Keratinocyte (primary cell): ENCODE measurements at regions not wholly inside any gene's neighbourhood (a gene's known extent, or its start where the extent isn't known, plus 50 kb on each side); places are given as distances from the start of the nearest gene placed in this dataset.

Experiments used
- DNase-seq: peaks from one replicate; pipeline ENCODE4 v3.0.0-alpha.2; 2011; ENCODE audit warnings: low read depth, missing footprints, low spot score
- FAIRE-seq: peaks from 2 replicates; lab custom pipeline; 2011; peaks lifted over from hg19 to GRCh38; lab: Jason Lieb, UNC
- H2AFZ ChIP-seq: 2 replicates; pipeline ENCODE4 v1.6.0; 2012; ENCODE audit warnings: low read length, control low read depth, inconsistent platforms; ENCODE audit not compliant: control insufficient read depth
- H3K27ac ChIP-seq: 2 replicates; pipeline ENCODE4 v1.5.1; 2011; ENCODE audit warnings: low read length; ENCODE audit not compliant: control insufficient read depth, insufficient read depth
- H3K27me3 ChIP-seq: 3 replicates; pipeline ENCODE4 v1.6.0; 2011; ENCODE audit warnings: low read length; ENCODE audit not compliant: control insufficient read depth, insufficient read depth; ENCODE audit errors: extremely low read depth
- H3K36me3 ChIP-seq, 2 experiments: 2 replicates in 1 of 2; 3 replicates in 1 of 2; pipeline ENCODE4 v1.5.1; 2011; ENCODE audit warnings: low read length in 2 of 2, mild to moderate bottlenecking in 1 of 2; ENCODE audit not compliant: control insufficient read depth in 2 of 2, insufficient read depth in 2 of 2; ENCODE audit errors: extremely low read depth in 1 of 2
- H3K4me1 ChIP-seq: 3 replicates; pipeline ENCODE4 v1.5.1; 2011; ENCODE audit warnings: low read length; ENCODE audit not compliant: control insufficient read depth, insufficient read depth; ENCODE audit errors: extremely low read depth
- H3K4me2 ChIP-seq: 3 replicates; pipeline ENCODE4 v1.6.0; 2011; ENCODE audit warnings: low read depth, low read length; ENCODE audit not compliant: control insufficient read depth, insufficient read depth; ENCODE audit errors: extremely low read depth
- H3K4me3 ChIP-seq, 3 experiments: fragments of 200-600 bp in 1 of 3; sonication (generic) in 1 of 3; 2 replicates in 2 of 3; 3 replicates in 1 of 3; pipeline ENCODE4 v1.5.1; 2011 to 2016; ENCODE audit warnings: low read length in 3 of 3, mild to moderate bottlenecking in 3 of 3, control low read depth in 2 of 3, inconsistent platforms in 1 of 3, low read depth in 1 of 3, mixed read lengths in 1 of 3, mixed run types in 1 of 3, moderate library complexity in 1 of 3; ENCODE audit not compliant: control insufficient read depth in 2 of 3, insufficient read depth in 2 of 3; ENCODE audit errors: extremely low read depth in 1 of 3
- H3K79me2 ChIP-seq: 2 replicates; pipeline ENCODE4 v1.6.0; 2012; ENCODE audit warnings: low read length; ENCODE audit not compliant: control insufficient read depth, insufficient read depth
- H3K9ac ChIP-seq: 3 replicates; pipeline ENCODE4 v1.6.0; 2011; ENCODE audit warnings: low read length; ENCODE audit not compliant: control insufficient read depth, insufficient read depth; ENCODE audit errors: extremely low read depth
- H3K9me1 ChIP-seq: 3 replicates; pipeline ENCODE4 v1.6.0; 2011; ENCODE audit warnings: low read length; ENCODE audit not compliant: control insufficient read depth, insufficient read depth; ENCODE audit errors: extremely low read depth
- H3K9me3 ChIP-seq: 2 replicates; pipeline ENCODE4 v1.5.1; 2012; ENCODE audit warnings: low read depth, low read length; ENCODE audit not compliant: control insufficient read depth
- H4K20me1 ChIP-seq: 3 replicates; pipeline ENCODE4 v1.6.0; 2011; ENCODE audit warnings: low read length; ENCODE audit not compliant: control insufficient read depth, insufficient read depth; ENCODE audit errors: extremely low read depth
- CTCF ChIP-seq, 3 experiments: IDR thresholded peaks in 1 of 3; conservative IDR thresholded peaks in 1 of 3; optimal IDR thresholded peaks in 1 of 3; 2 replicates in 2 of 3; 3 replicates in 1 of 3; pipeline versions ENCODE3 to v1.5.1; 2011; ENCODE audit warnings: low read length in 3 of 3, mild to moderate bottlenecking in 3 of 3, moderate library complexity in 2 of 3, control low read depth in 1 of 3, inconsistent platforms in 1 of 3; ENCODE audit not compliant: insufficient read depth in 2 of 3; ENCODE audit errors: extremely low read depth in 1 of 3
- EZH2 ChIP-seq: IDR thresholded peaks from one replicate; pipeline ENCODE4 v1.6.1; 2012; ENCODE audit warnings: inconsistent platforms, mild to moderate bottlenecking, low read length, moderate library complexity
- dilution Hi-C: fragments of 300-500 bp; cut with MboI; formaldehyde crosslinking; loops from one replicate; pipeline ENCODE4 v1.7.0; 2020; ENCODE audit warnings: low sequenced_read_pairs; ENCODE audit not compliant: extremely low pct_ligation_motif_present

GRCh38 chr9:10921671-10922070 is 308.9 kb upstream of the PTPRD start:
- H3K36me3 ChIP-seq, result no peaks in the 10 kb centered on the region
- H3K79me2 ChIP-seq, result no peaks in the 10 kb centered on the region
- no peak overlapping the region for H2AFZ ChIP-seq
- no peak overlapping the region for H3K4me3 ChIP-seq
- H3K9ac ChIP-seq, result no peak overlapping the region
- H3K4me2 ChIP-seq, result no peak overlapping the region
- H4K20me1 ChIP-seq, result no peaks in the 10 kb centered on the region
- no peak for TF ChIP-seq EZH2
- TF ChIP-seq CTCF (optimal IDR thresholded peaks at IDR 0.05 in 1 of 3, IDR thresholded peaks at IDR 0.05 in 1 of 3, conservative IDR thresholded peaks at IDR 0.05 in 1 of 3; ENCODE audit: extremely low read depth in 1 of 3, insufficient read depth in 2 of 3, low read length in 3 of 3), result no peak
- H3K27me3 ChIP-seq, result no peaks in the 10 kb centered on the region
- DNase-seq, result no peak
- H3K9me3 ChIP-seq, result no peaks in the 10 kb centered on the region
- no peaks in the 10 kb centered on the region for H3K9me1 ChIP-seq
- dilution Hi-C loops, result no loop called here
- FAIRE-seq, result no peak
- H3K4me1 ChIP-seq, result no peaks in the 10 kb centered on the region
- H3K27ac ChIP-seq, result no peak overlapping the region

- dilution Hi-C loops, result no loop called here
- H4K20me1 ChIP-seq, result no peaks in the 10 kb centered on the region
- DNase-seq (no peak), FAIRE-seq (no peak)
- H3K4me3 ChIP-seq, result no peak overlapping the region
- H3K27ac ChIP-seq, result no peak overlapping the region
- H3K4me1 ChIP-seq, result no peaks in the 10 kb centered on the region
- no peak overlapping the region for H3K9ac ChIP-seq
- no peaks in the 10 kb centered on the region for H3K36me3 ChIP-seq
- H3K4me2 ChIP-seq, result no peak overlapping the region
- H2AFZ ChIP-seq, result no peak overlapping the region
- H3K9me1 ChIP-seq, result no peaks in the 10 kb centered on the region
- H3K9me3 ChIP-seq, result no peaks in the 10 kb centered on the region
- TF ChIP-seq CTCF (optimal IDR thresholded peaks at IDR 0.05 in 1 of 3, IDR thresholded peaks at IDR 0.05 in 1 of 3, conservative IDR thresholded peaks at IDR 0.05 in 1 of 3; ENCODE audit: extremely low read depth in 1 of 3, insufficient read depth in 2 of 3, low read length in 3 of 3) (no peak), EZH2 (no peak)
- H3K27me3 ChIP-seq, result no peaks in the 10 kb centered on the region
- H3K79me2 ChIP-seq, result no peaks in the 10 kb centered on the region
These were observed 313.1 kb upstream of the PTPRD start for GRCh38 chr9:10925896-10926295.
